ENCODE measurements at regions not wholly inside any gene's neighbourhood (a gene's known extent, or its start where the extent isn't known, plus 50 kb on each side); places are given as distances from the start of the nearest gene placed in this dataset.
A peak's percentile ranks its signal among the peaks of the same experiment; 100 is the strongest.
"Not testable (repeated sequence)": the region's sequence is repeated elsewhere in the genome, so short reads cannot be mapped to it uniquely, and the experiment has no call there.

GRCh38 chr21:9837946-9838737, 683.2 kb upstream of the TPTE start:
- TF ChIP-seq CTCF (IDR thresholded peaks at IDR 0.05 in 8 of 11, conservative IDR thresholded peaks at IDR 0.05 in 3 of 11) = no peak
- no peak for TF ChIP-seq POLR2AphosphoS5 (IDR thresholded peaks at IDR 0.05)
- TF ChIP-seq POLR2A (IDR thresholded peaks at IDR 0.05) = no peak
- Histone ChIP-seq H3K27me3 (replicated peaks in 1 of 7) (no peaks in the 10 kb centered on the region), H3K9me3 (peaks cover 6 to 47% (median 30%) of the 10 kb centered on the region in 8 donors), H3K36me3 (no peaks in the 10 kb centered on the region), H3K27ac (no peak overlapping the region), H3K4me1 (no peaks in the 10 kb centered on the region), H3K4me3 (no peak overlapping the region)
- intact Hi-C loops (cut with DNase I; ENCODE audit: low total_unique reads) = no loop called here
- 81 to 89% (median 84%) methylated on average over 44 of the region's 44 CpGs for WGBS, 5 donors
- DNase-seq = peak; percentile 75

GRCh38 chr21:9838738-9839642, 682.4 kb upstream of the TPTE start:
- no peaks in the 10 kb centered on the region for H3K27me3 ChIP-seq (replicated peaks in 1 of 7)
- H3K4me3 ChIP-seq = no peak overlapping the region
- H3K27ac ChIP-seq = no peak overlapping the region
- no peak for TF ChIP-seq POLR2AphosphoS5 (IDR thresholded peaks at IDR 0.05)
- TF ChIP-seq CTCF (IDR thresholded peaks at IDR 0.05 in 8 of 11, conservative IDR thresholded peaks at IDR 0.05 in 3 of 11) = no peak
- no peak for TF ChIP-seq POLR2A (IDR thresholded peaks at IDR 0.05)
- peak; percentile 81 for DNase-seq
- intact Hi-C loops (cut with DNase I; ENCODE audit: low total_unique reads) = no loop called here
- no peaks in the 10 kb centered on the region for H3K36me3 ChIP-seq
- H3K9me3 ChIP-seq = peaks cover 6 to 52% (median 30%) of the 10 kb centered on the region in 8 donors
- 74 to 79% (median 75%) methylated on average over 46 to 47 of the region's 47 CpGs for whole genome bisulfite sequencing, 5 donors
- no peaks in the 10 kb centered on the region for H3K4me1 ChIP-seq

- WGBS, 5 donors = 77 to 91% (median 84%) methylated on average over 1 of the region's 1 CpG
- DNase-seq; intact Hi-C loops (cut with DNase I; ENCODE audit: low total_unique reads): not testable (repeated sequence)
These were observed 677.3 kb upstream of the TPTE start for GRCh38 chr21:9844106-9844505.

GRCh38 chr21:9847511-9847910, 673.9 kb upstream of the TPTE start:
- intact Hi-C loops (cut with DNase I; ENCODE audit: low total_unique reads); H3K4me3 ChIP-seq; H3K4me1 ChIP-seq; DNase-seq; H3K27me3 ChIP-seq (replicated peaks in 1 of 7); H3K36me3 ChIP-seq; H3K27ac ChIP-seq: not testable (repeated sequence)
- WGBS, 5 donors = 66 to 76% (median 69%) methylated on average over 6 to 7 of the region's 7 CpGs
- H3K9me3 ChIP-seq = peaks cover 5 to 79% (median 49%) of the 10 kb centered on the region in 8 donors

More at GRCh38 chr21:9844106-9844505, 677.3 kb upstream of the TPTE start:
- peaks cover 9 to 75% (median 39%) of the 10 kb centered on the region in 8 donors for H3K9me3 ChIP-seq
- H3K4me1 ChIP-seq; H3K36me3 ChIP-seq; H3K27me3 ChIP-seq (replicated peaks in 1 of 7); H3K27ac ChIP-seq; H3K4me3 ChIP-seq: not testable (repeated sequence)

- H3K27ac ChIP-seq; H3K27me3 ChIP-seq (replicated peaks in 1 of 7); H3K4me3 ChIP-seq; intact Hi-C loops (cut with DNase I; ENCODE audit: low total_unique reads); H3K4me1 ChIP-seq; DNase-seq; H3K36me3 ChIP-seq: not testable (repeated sequence)
- peaks cover 5 to 66% (median 50%) of the 10 kb centered on the region in 8 donors for H3K9me3 ChIP-seq
- WGBS, 5 donors = 38 to 66% (median 53%) methylated on average over 1 to 2 of the region's 2 CpGs
These were observed 670.2 kb upstream of the TPTE start for GRCh38 chr21:9851166-9851565.

GRCh38 chr21:9851695-9852094, 669.7 kb upstream of the TPTE start:
- intact Hi-C loops (cut with DNase I; ENCODE audit: low total_unique reads); H3K27ac ChIP-seq; H3K27me3 ChIP-seq (replicated peaks in 1 of 7); H3K36me3 ChIP-seq; H3K4me3 ChIP-seq; H3K4me1 ChIP-seq; DNase-seq: not testable (repeated sequence)
- 53 to 66% (median 59%) methylated on average over 6 to 7 of the region's 7 CpGs for WGBS, 5 donors
- H3K9me3 ChIP-seq = peaks cover 0 to 66% (median 48%) of the 10 kb centered on the region in 8 donors

GRCh38 chr21:9857563-9857962, 663.8 kb upstream of the TPTE start:
- intact Hi-C loops (cut with DNase I; ENCODE audit: low total_unique reads); H3K4me3 ChIP-seq; H3K27me3 ChIP-seq (replicated peaks in 1 of 7); H3K4me1 ChIP-seq; H3K27ac ChIP-seq; H3K36me3 ChIP-seq; DNase-seq: not testable (repeated sequence)
- WGBS, 5 donors = 58 to 68% (median 61%) methylated on average over 9 of the region's 9 CpGs
- H3K9me3 ChIP-seq = peaks cover 3 to 65% (median 55%) of the 10 kb centered on the region in 8 donors

GRCh38 chr21:9859865-9860264, 661.5 kb upstream of the TPTE start:
- DNase-seq; H3K4me3 ChIP-seq; H3K27ac ChIP-seq; intact Hi-C loops (cut with DNase I; ENCODE audit: low total_unique reads); H3K27me3 ChIP-seq (replicated peaks in 1 of 7); H3K36me3 ChIP-seq; H3K4me1 ChIP-seq: not testable (repeated sequence)
- WGBS, 5 donors = 58 to 75% (median 71%) methylated on average over 1 of the region's 1 CpG
- H3K9me3 ChIP-seq = peaks cover 3 to 71% (median 63%) of the 10 kb centered on the region in 8 donors
